Stimulated activated CD4-positive, alpha-beta T cell treated with anti-CD3 and anti-CD28 coated beads, Interleukin-12 subunit alpha, Interleukin-12 subunit beta, amount 100 ng/mL, for 48 hours (primary cell): ENCODE measurements at regions not wholly inside any gene's neighbourhood (a gene's known extent, or its start where the extent isn't known, plus 50 kb on each side); places are given as distances from the start of the nearest gene placed in this dataset.

Source experiments
- DNase-seq, 3 donors: peaks; one replicate each; pipeline ENCODE4 v3.0.0-alpha.2; 2020; ENCODE audit warnings: low read depth in 2 of 3, low spot score in 1 of 3

- no peak for DNase-seq
Measured at GRCh38 chr4:181166742-181167399, 1076.3 kb upstream of the TENM3 start.

- no peak for DNase-seq
Measured at GRCh38 chr4:181168011-181168805, 1075.0 kb upstream of the TENM3 start.

GRCh38 chr4:181173046-181173445, 1070.2 kb upstream of the TENM3 start:
- no peak for DNase-seq

- DNase-seq = no peak
Measured at GRCh38 chr4:181176306-181176705, 1066.9 kb upstream of the TENM3 start.

GRCh38 chr4:181181331-181181730, 1061.9 kb upstream of the TENM3 start:
- no peak for DNase-seq

GRCh38 chr4:181189751-181190150, 1053.5 kb upstream of the TENM3 start:
- no peak for DNase-seq

GRCh38 chr4:181193131-181193930, 1049.9 kb upstream of the TENM3 start:
- DNase-seq = no peak

GRCh38 chr4:181194096-181194495, 1049.1 kb upstream of the TENM3 start:
- no peak for DNase-seq

GRCh38 chr4:181200076-181200475, 1043.1 kb upstream of the TENM3 start:
- no peak for DNase-seq

- DNase-seq = no peak
Measured at GRCh38 chr4:181202240-181202639, 1041.0 kb upstream of the TENM3 start.

GRCh38 chr4:181204109-181204508, 1039.1 kb upstream of the TENM3 start:
- DNase-seq = no peak

GRCh38 chr4:181213551-181213950, 1029.7 kb upstream of the TENM3 start:
- DNase-seq = no peak

- DNase-seq = no peak
Measured at GRCh38 chr4:181216501-181216900, 1026.7 kb upstream of the TENM3 start.

- DNase-seq = no peak
Measured at GRCh38 chr4:181219783-181220416, 1023.3 kb upstream of the TENM3 start.

GRCh38 chr4:181224852-181225251, 1018.4 kb upstream of the TENM3 start:
- DNase-seq = no peak

GRCh38 chr4:181225616-181226261, 1017.5 kb upstream of the TENM3 start:
- DNase-seq = no peak

GRCh38 chr4:181234951-181235680, 1008.1 kb upstream of the TENM3 start:
- no peak for DNase-seq

- DNase-seq = no peak
Measured at GRCh38 chr4:181245326-181245725, 997.9 kb upstream of the TENM3 start.

- no peak for DNase-seq
Measured at GRCh38 chr4:181249031-181249430, 994.2 kb upstream of the TENM3 start.

GRCh38 chr4:181254771-181255170, 988.4 kb upstream of the TENM3 start:
- DNase-seq = no peak
